ENCODE measurements at regions not wholly inside any gene's neighbourhood (a gene's known extent, or its start where the extent isn't known, plus 50 kb on each side); places are given as distances from the start of the nearest gene placed in this dataset.

GRCh38 chr12:127675936-127676335, 591.0 kb upstream of the TMEM132C start:
- peak; percentile 19 for DNase-seq
- Histone ChIP-seq H4K20me1 (ENCODE audit: low read length) (no peaks in the 10 kb centered on the region), H3K9me2 (replicated peaks; ENCODE audit: low read length) (no peaks in the 10 kb centered on the region), H3F3A (ENCODE audit: low read length, unreplicated experiment) (no peaks in the 10 kb centered on the region), H3K27me3 (ENCODE audit: low read length) (no peaks in the 10 kb centered on the region), H3K4me1 (ENCODE audit: insufficient read depth, low read length) (peaks cover 6% of the 10 kb centered on the region; the same call in 1 of the 2 replicates), H3K79me2 (ENCODE audit: low read length) (no peaks in the 10 kb centered on the region), H3K36me3 (ENCODE audit: low read depth, low read length) (no peaks in the 10 kb centered on the region), H2AFZ (ENCODE audit: low read length) (no peak overlapping the region), H3K4me2 (ENCODE audit: low read length) (no peak overlapping the region), H3K4me3 (ENCODE audit: low read length) (no peak overlapping the region), H3K9ac (ENCODE audit: low read length) (no peak overlapping the region), H3K9me3 (ENCODE audit: low read length) (no peaks in the 10 kb centered on the region), H3K27ac (ENCODE audit: low read length) (no peak overlapping the region)
- TF ChIP-seq CTCF (conservative IDR thresholded peaks at IDR 0.05; ENCODE audit: low read depth, low read length) (no peak), EZH2 (IDR thresholded peaks at IDR 0.05; ENCODE audit: low read length, unreplicated experiment) (no peak), EZH2phosphoT487 (IDR thresholded peaks at IDR 0.05; ENCODE audit: borderline replicate concordance, low read length) (no peak)
- CTCF ChIA-PET = no interaction called here
- no TSS peak for BruUV-seq (replicated peaks)
- intact Hi-C loops (cut with micrococcal nuclease) = loop anchor here (5.0 kb wide), 1 partner anchor 391 kb away; no protein-coding TSS in a partner anchor
- POLR2A ChIA-PET (ENCODE audit: unreplicated experiment) = no interaction called here
- no peak for ATAC-seq

- Histone ChIP-seq H3K9ac (ENCODE audit: low read length) (no peak overlapping the region), H3K27ac (ENCODE audit: low read length) (no peak overlapping the region), H3K36me3 (ENCODE audit: low read depth, low read length) (no peaks in the 10 kb centered on the region), H3K27me3 (ENCODE audit: low read length) (no peaks in the 10 kb centered on the region), H3K4me1 (ENCODE audit: insufficient read depth, low read length) (peaks cover 6% of the 10 kb centered on the region; the same call in 1 of the 2 replicates), H3K4me2 (ENCODE audit: low read length) (no peak overlapping the region), H2AFZ (ENCODE audit: low read length) (peak overlapping the region; percentile 11), H3K79me2 (ENCODE audit: low read length) (no peaks in the 10 kb centered on the region), H3K9me2 (replicated peaks; ENCODE audit: low read length) (no peaks in the 10 kb centered on the region), H3K4me3 (ENCODE audit: low read length) (no peak overlapping the region), H4K20me1 (ENCODE audit: low read length) (no peaks in the 10 kb centered on the region), H3K9me3 (ENCODE audit: low read length) (no peaks in the 10 kb centered on the region), H3F3A (ENCODE audit: low read length, unreplicated experiment) (no peaks in the 10 kb centered on the region)
- CTCF ChIA-PET = interaction anchor here (0.5 to 1.1 kb wide), 8 partner anchors 8 to 893 kb away, joined by 3 to 19 read pairs (median 3); no protein-coding TSS in a partner anchor
- intact Hi-C loops (cut with micrococcal nuclease) = loop anchor here (1.0 to 5.0 kb wide), 3 partner anchors 192 to 390 kb away; no protein-coding TSS in a partner anchor
- POLR2A ChIA-PET (ENCODE audit: unreplicated experiment) = no interaction called here
- TF ChIP-seq CTCF (conservative IDR thresholded peaks at IDR 0.05; ENCODE audit: low read depth, low read length) (peak; percentile 96), EZH2 (IDR thresholded peaks at IDR 0.05; ENCODE audit: low read length, unreplicated experiment) (no peak), EZH2phosphoT487 (IDR thresholded peaks at IDR 0.05; ENCODE audit: borderline replicate concordance, low read length) (no peak)
- DNase-seq (peak; percentile 97), ATAC-seq (peak; percentile 93)
- BruUV-seq (replicated peaks) = no TSS peak
Observed at GRCh38 chr12:127677537-127678131, 589.3 kb upstream of the TMEM132C start.

GRCh38 chr12:127678945-127679344, 588.0 kb upstream of the TMEM132C start:
- Histone ChIP-seq H3K9ac (ENCODE audit: low read length) (no peak overlapping the region), H3K36me3 (ENCODE audit: low read depth, low read length) (no peaks in the 10 kb centered on the region), H3K79me2 (ENCODE audit: low read length) (no peaks in the 10 kb centered on the region), H3K27ac (ENCODE audit: low read length) (no peak overlapping the region), H3K9me2 (replicated peaks; ENCODE audit: low read length) (no peaks in the 10 kb centered on the region), H2AFZ (ENCODE audit: low read length) (no peak overlapping the region), H3K4me3 (ENCODE audit: low read length) (no peak overlapping the region), H3K27me3 (ENCODE audit: low read length) (peaks cover 12% of the 10 kb centered on the region), H3K4me1 (ENCODE audit: insufficient read depth, low read length) (peaks cover 6% of the 10 kb centered on the region; the same call in 1 of the 2 replicates), H3F3A (ENCODE audit: low read length, unreplicated experiment) (no peaks in the 10 kb centered on the region), H3K4me2 (ENCODE audit: low read length) (no peak overlapping the region), H4K20me1 (ENCODE audit: low read length) (no peaks in the 10 kb centered on the region), H3K9me3 (ENCODE audit: low read length) (no peaks in the 10 kb centered on the region)
- intact Hi-C loops (cut with micrococcal nuclease) = loop anchor here (5.0 kb wide), 1 partner anchor 388 kb away; no protein-coding TSS in a partner anchor
- CTCF ChIA-PET = interaction anchor here (0.6 to 1.1 kb wide), 2 partner anchors 222 to 894 kb away, joined by 3 to 4 read pairs; no protein-coding TSS in a partner anchor
- ATAC-seq (no peak), DNase-seq (no peak)
- POLR2A ChIA-PET (ENCODE audit: unreplicated experiment) = no interaction called here
- BruUV-seq (replicated peaks) = no TSS peak
- TF ChIP-seq EZH2 (IDR thresholded peaks at IDR 0.05; ENCODE audit: low read length, unreplicated experiment) (no peak), EZH2phosphoT487 (IDR thresholded peaks at IDR 0.05; ENCODE audit: borderline replicate concordance, low read length) (no peak), CTCF (conservative IDR thresholded peaks at IDR 0.05; ENCODE audit: low read depth, low read length) (no peak)

Measured in PC-3 (cell line).